ENCODE measurements at regions not wholly inside any gene's neighbourhood (a gene's known extent, or its start where the extent isn't known, plus 50 kb on each side); places are given as distances from the start of the nearest gene placed in this dataset.
"Not testable (repeated sequence)": the region's sequence is repeated elsewhere in the genome, so short reads cannot be mapped to it uniquely, and the experiment has no call there.

DNA sequence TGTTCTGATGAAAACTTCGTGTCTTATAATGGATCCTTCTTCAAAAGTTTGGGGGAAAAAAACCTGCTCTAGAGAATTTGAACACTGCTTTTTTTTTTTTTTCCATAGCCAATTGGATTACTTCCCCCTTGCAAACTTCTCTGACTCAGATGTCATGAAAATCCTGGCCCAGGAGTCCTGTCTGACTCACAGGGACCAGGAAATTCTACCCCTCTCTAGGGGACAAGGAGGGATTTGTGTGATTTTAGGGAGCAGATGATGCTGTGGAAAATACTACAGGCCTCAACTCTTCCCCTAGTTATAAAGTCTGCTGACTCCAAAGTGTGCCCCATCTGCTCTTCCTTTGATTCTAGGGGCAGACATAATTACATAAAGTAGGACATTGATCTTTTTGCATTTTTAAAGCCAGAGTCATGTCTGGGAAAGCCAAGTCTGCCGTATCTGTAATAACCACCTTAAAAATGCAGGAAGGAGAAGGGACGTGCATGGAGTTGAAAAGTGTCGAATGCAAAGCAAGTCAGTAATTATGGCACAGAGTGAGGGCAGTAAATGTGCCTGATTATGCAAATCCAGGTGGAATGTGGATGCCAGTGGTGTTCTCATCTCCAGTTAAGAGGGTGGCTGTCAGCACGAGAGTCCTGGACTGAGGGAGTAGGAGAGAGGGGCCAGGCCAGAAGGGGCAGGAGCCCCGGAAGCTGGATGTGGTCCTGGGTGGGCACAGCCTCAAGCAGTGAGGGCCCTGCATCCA lies 144.3 kb upstream of the SULF2 start:
- peak; percentile 92 for DNase-seq (ENCODE audit: low spot score)

- DNase-seq (ENCODE audit: low spot score), result no peak
These were observed 142.7 kb upstream of the SULF2 start for GRCh38 chr20:47927944-47928343.

DNA sequence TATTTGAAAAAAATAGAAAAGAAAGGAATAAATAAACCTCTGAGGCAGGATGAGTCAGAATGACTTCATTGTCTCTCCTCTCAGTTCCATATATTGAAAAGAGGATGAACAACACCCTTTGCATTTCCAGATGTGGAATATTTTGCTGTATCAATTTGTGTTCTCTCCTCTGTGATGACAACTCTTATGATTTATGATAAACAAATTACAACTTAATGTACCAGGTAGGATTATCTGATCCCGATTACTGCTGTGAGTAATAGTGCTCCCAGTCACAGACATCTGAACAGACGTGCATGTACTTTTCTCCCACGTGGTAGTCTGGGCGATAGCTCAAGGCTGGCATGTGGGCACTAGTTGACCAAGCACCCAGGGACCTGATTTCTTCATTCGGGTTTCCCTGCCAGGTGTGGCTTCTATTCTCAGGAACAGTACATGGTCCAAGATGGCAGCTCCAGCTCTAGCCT lies 142.1 kb upstream of the SULF2 start:
- DNase-seq (ENCODE audit: low spot score), result peak; percentile 40

DNA sequence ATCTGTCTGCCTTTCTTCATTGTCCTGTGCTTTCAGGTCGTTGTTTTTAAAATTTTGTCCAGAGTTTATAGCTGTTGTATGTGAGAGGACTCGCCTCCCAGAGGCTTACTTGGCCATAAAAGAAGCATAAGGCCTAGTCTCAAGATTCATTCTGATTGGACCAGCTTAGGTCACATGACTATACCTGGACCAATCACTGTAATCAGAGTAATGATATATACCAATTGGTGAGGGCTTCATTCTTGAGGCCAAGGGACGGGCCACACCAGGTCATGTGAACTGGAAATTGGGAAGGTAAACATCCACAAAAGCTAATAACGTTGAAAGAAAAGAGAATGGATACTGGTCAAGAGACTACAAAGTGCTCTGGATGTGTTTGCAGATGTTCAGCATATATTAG lies 141.4 kb upstream of the SULF2 start:
- no peak for DNase-seq (ENCODE audit: low spot score)

DNA sequence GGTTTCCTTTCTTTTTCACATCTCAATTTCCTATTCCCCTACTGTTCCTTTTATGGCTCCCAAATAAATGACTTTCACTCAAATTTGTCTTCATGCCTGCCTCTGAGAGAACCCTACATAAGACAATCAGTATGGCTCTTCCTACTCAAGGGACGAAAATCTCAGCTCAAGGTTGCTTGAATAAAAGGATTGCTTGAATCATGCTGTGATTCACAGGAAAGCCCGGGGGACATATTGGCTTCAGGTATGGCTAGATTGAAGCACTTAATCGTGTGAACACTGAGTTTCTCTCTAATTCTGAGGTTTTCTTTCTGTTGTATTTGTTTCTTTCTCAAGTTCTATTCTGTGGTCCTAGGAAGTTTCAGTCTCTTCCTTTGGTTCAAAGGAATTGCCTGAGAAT lies 140.3 kb upstream of the SULF2 start:
- DNase-seq (ENCODE audit: low spot score), result no peak

GRCh38 chr20:47922269-47922668 lies 137.0 kb upstream of the SULF2 start:
- peak; percentile 43 for DNase-seq (ENCODE audit: low spot score)

DNA sequence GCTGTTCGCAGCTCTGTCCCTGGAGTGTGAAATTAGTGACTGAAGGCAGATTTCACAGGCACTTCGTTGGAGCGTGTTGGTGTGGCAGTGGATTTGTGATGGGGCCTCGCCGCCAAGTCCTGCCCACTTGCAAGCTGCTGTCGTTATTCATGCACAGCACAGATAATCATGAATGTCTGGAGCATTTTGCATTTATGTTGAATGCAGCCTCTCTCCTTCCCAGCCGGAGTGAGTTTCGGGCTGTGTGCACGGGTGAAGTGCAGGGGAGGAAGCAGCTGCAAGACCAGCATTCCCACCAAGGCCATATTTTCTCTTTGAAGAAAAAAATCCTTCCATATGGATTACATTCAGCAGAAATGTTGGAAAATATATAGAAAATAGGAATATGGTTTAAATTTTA lies 136.5 kb upstream of the SULF2 start:
- not testable (repeated sequence) for DNase-seq (ENCODE audit: low spot score)

- no peak for DNase-seq (ENCODE audit: low spot score)
These were observed 136.1 kb upstream of the SULF2 start for GRCh38 chr20:47921408-47921807.

GRCh38 chr20:47917549-47918070 lies 132.3 kb upstream of the SULF2 start:
- DNase-seq (ENCODE audit: low spot score), result no peak

GRCh38 chr20:47915495-47915894 lies 130.2 kb upstream of the SULF2 start:
- no peak for DNase-seq (ENCODE audit: low spot score)

DNA sequence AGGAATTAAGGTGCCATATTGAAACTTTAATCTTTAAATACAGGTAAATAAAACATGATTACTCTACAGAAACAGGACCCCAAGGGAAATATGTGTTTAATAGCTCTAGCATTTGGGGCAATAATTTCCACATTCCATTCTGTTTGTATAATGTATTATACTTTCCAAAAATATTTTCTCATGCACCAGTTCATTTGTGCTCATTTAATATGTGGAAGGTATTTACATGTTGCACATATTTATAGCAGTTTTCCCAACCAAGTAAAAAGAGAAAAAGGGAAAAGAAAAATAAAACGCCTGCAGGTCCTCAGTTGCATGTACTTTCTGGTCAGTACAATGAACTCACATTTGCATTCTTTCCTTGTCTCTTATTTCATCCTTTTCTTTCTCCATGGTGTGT lies 129.5 kb upstream of the SULF2 start:
- no peak for DNase-seq (ENCODE audit: low spot score)

- DNase-seq (ENCODE audit: low spot score), result not testable (repeated sequence)
These were observed 127.7 kb upstream of the SULF2 start for GRCh38 chr20:47912786-47913501.

- DNase-seq (ENCODE audit: low spot score), result not testable (repeated sequence)
These were observed 126.9 kb upstream of the SULF2 start for GRCh38 chr20:47912165-47912564.

DNA sequence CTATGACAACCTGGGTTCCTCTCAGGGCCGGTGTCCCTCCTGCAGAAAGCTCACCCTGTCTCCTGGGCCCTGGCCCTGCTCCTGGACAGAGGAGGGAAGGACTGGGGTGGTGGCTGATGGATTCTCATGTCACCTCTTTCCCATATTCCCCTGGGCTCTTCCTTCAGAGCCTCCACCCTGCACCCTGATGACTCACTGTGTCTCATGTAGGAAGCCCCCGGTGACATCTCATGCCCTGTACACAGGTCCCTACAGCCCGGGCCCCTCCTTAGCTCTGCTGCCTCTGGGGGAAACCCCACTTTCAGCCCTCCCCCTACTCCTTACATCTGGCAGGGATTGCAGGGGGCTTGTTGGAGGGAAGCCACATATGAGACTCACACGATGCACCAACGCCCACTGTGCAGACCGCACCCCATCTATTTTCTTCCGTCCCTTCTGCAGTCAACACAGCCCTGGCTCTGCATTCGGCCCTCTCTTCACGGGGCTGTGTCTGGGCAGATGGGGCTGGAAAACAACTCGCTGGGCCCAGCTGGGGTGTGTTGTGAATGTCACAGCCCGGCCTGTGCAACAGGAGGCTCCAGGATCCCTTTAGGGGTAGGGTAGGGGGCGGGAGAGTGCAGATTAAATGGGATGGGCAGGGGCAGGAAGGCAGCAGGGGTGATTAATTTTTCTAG lies 124.6 kb upstream of the SULF2 start:
- not testable (repeated sequence) for DNase-seq (ENCODE audit: low spot score)

DNA sequence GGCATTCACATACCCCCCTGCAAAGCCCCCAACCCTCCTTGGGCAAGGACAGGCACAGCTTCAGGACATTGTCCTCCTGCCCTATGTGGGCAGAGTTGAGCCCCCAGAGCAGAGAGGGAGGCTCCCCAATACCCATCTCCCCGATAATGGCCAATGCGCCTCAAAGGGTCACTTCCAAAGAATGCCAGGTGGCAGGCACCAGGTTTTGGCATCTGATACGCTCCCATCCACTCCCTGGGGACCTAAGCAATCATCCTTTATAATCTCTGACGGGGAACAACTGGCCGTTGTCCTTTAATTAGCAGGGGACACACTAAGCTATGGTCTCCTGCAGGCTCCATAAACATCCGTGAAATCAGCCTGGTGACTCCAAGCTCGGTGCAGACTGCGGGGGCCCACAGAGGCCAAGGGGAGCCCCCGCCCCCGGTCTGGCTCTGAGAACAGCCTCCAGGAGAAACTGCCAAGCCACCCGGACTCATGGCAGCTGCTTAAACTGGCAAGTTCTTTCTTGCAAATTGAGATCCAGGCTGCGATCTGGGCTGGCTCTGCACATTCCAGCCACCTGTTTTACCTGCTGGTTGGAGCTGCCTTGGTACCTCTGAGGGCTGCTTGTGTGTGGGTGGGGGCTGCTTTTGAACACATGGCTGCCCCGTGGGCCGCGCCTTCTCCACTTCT lies 123.2 kb upstream of the SULF2 start:
- not testable (repeated sequence) for DNase-seq (ENCODE audit: low spot score)

- not testable (repeated sequence) for DNase-seq (ENCODE audit: low spot score)
These were observed 122.7 kb upstream of the SULF2 start for GRCh38 chr20:47907951-47908350.

GRCh38 chr20:47907031-47907675 lies 121.9 kb upstream of the SULF2 start:
- DNase-seq (ENCODE audit: low spot score), result no peak

GRCh38 chr20:47906348-47906660 lies 121.0 kb upstream of the SULF2 start:
- no peak for DNase-seq (ENCODE audit: low spot score)

GRCh38 chr20:47905628-47906347 lies 120.5 kb upstream of the SULF2 start:
- DNase-seq (ENCODE audit: low spot score), result no peak

- not testable (repeated sequence) for DNase-seq (ENCODE audit: low spot score)
These were observed 117.7 kb upstream of the SULF2 start for GRCh38 chr20:47903009-47903408.

- not testable (repeated sequence) for DNase-seq (ENCODE audit: low spot score)
These were observed 114.0 kb upstream of the SULF2 start for GRCh38 chr20:47899313-47899712.

Measured in AG08395 (cell line).